ENCODE measurements at regions not wholly inside any gene's neighbourhood (a gene's known extent, or its start where the extent isn't known, plus 50 kb on each side); places are given as distances from the start of the nearest gene placed in this dataset.

- no peak for TF ChIP-seq POLR2A (IDR thresholded peaks at IDR 0.05)
- TF ChIP-seq CTCF (IDR thresholded peaks at IDR 0.05), result no peak
- TF ChIP-seq EP300 (IDR thresholded peaks at IDR 0.05), result no peak
Measured at GRCh38 chr4:188232428-188232827, 93.2 kb downstream of the TRIML1 start.
